Transverse colon (tissue), 4 donors: ENCODE measurements at regions not wholly inside any gene's neighbourhood (a gene's known extent, or its start where the extent isn't known, plus 50 kb on each side); places are given as distances from the start of the nearest gene placed in this dataset.

Experiments used
- CTCF ChIP-seq, 5 experiments: fragments of 200-600 bp in 3 of 5; fragments of 450-650 bp in 2 of 5; sonication (generic) in 3 of 5; IDR thresholded peaks; 1 replicate in 2 of 5; 2 replicates in 3 of 5; pipeline ENCODE4 v1.5.1; 2016 to 2017; ENCODE audit warnings: antibody characterized with exemption in 5 of 5, inconsistent platforms in 3 of 5, mild to moderate bottlenecking in 2 of 5, moderate library complexity in 1 of 5
- EP300 ChIP-seq: sonication (generic); formaldehyde crosslinking; IDR thresholded peaks from one replicate; pipeline ENCODE4 v1.6.1; 2017; ENCODE audit warnings: antibody characterized with exemption, low read depth
- POLR2A ChIP-seq: fragments of 450-650 bp; IDR thresholded peaks from one replicate; pipeline ENCODE4 v1.6.1; 2016; ENCODE audit warnings: antibody characterized with exemption, mild to moderate bottlenecking, moderate library complexity
- POLR2AphosphoS5 ChIP-seq, 3 donors: sonication (generic); formaldehyde crosslinking; IDR thresholded peaks; one replicate each; pipeline ENCODE4 v1.6.1; 2016; ENCODE audit warnings: antibody characterized with exemption in 3 of 3

GRCh38 chr13:55538424-55538823 is 1602.3 kb upstream of the PRR20A start:
- TF ChIP-seq CTCF (IDR thresholded peaks at IDR 0.05) = no peak
- TF ChIP-seq POLR2AphosphoS5 (IDR thresholded peaks at IDR 0.05) = no peak
- no peak for TF ChIP-seq POLR2A
- no peak for TF ChIP-seq EP300
